PC-9 (cell line): ENCODE measurements at regions not wholly inside any gene's neighbourhood (a gene's known extent, or its start where the extent isn't known, plus 50 kb on each side); places are given as distances from the start of the nearest gene placed in this dataset.

ENCODE experiments used
- BruUV-seq: library from RNA; stranded (reverse); fragments of 400-500 nt; replicated peaks from 2 replicates; lab custom pipeline; 2021; lab: Mats Ljungman, UMichigan
- CTCF ChIA-PET: fragments of 300-600 bp; sonication (Branson Sonifier 250); formaldehyde crosslinking; loops from one replicate; lab custom pipeline; 2022; ENCODE audit warnings: antibody characterized with exemption; lab: Charles Lee
- POLR2A ChIA-PET: fragments of 300-600 bp; sonication (Branson Sonifier 250); formaldehyde crosslinking; loops from one replicate; lab custom pipeline; 2022; ENCODE audit warnings: antibody characterized with exemption; ENCODE audit not compliant: unreplicated experiment; lab: Charles Lee
- DNase-seq, 2 experiments: peaks; one replicate each; pipeline versions ENCODE4 v3.0.0 to v3.0.0-alpha.2; 2015 to 2022; ENCODE audit warnings: mixed read lengths in 1 of 2
- H2AFZ ChIP-seq: fragments of 200-600 bp; sonication (generic); 2 replicates; pipeline ENCODE4 v1.8.1; 2017; ENCODE audit warnings: antibody characterized with exemption
- H3F3A ChIP-seq: fragments of 200-600 bp; sonication (generic); 2 replicates; pipeline ENCODE4 v1.8.1; 2017; ENCODE audit warnings: antibody characterized with exemption, mild to moderate bottlenecking, low read depth; ENCODE audit not compliant: insufficient read depth
- H3K27ac ChIP-seq: fragments of 200-600 bp; sonication (generic); 2 replicates; pipeline ENCODE4 v1.6.1; 2016; ENCODE audit warnings: mixed run types
- H3K27me3 ChIP-seq: fragments of 200-600 bp; sonication (generic); 2 replicates; pipeline ENCODE4 v1.6.1; 2016; ENCODE audit warnings: low read depth, mixed run types; ENCODE audit not compliant: insufficient read depth
- H3K36me3 ChIP-seq: fragments of 200-600 bp; sonication (generic); 2 replicates; pipeline ENCODE4 v1.6.1; 2016; ENCODE audit warnings: low read depth, mixed run types
- H3K4me1 ChIP-seq: fragments of 200-600 bp; sonication (generic); replicated peaks from 2 replicates; pipeline ENCODE4 v1.6.1; 2016; ENCODE audit warnings: mixed run types; ENCODE audit not compliant: insufficient read depth
- H3K4me2 ChIP-seq: fragments of 200-600 bp; sonication (generic); 2 replicates; pipeline ENCODE4 v1.6.1; 2017; ENCODE audit warnings: mixed run types
- H3K4me3 ChIP-seq: fragments of 200-600 bp; sonication (generic); 2 replicates; pipeline ENCODE4 v1.6.1; 2016; ENCODE audit warnings: mixed run types
- H3K79me2 ChIP-seq: fragments of 200-600 bp; sonication (generic); 2 replicates; pipeline ENCODE4 v1.6.1; 2017; ENCODE audit warnings: low read depth, mixed run types
- H3K9me2 ChIP-seq: fragments of 200-600 bp; sonication (generic); 2 replicates; pipeline ENCODE4 v1.8.1; 2017; ENCODE audit warnings: mild to moderate bottlenecking; ENCODE audit not compliant: insufficient read depth
- H3K9me3 ChIP-seq: fragments of 200-600 bp; sonication (generic); 2 replicates; pipeline ENCODE4 v1.8.1; 2016; ENCODE audit warnings: low read depth; ENCODE audit not compliant: insufficient read depth
- H4K20me1 ChIP-seq: fragments of 200-600 bp; sonication (generic); 2 replicates; pipeline ENCODE4 v1.8.1; 2017; ENCODE audit not compliant: insufficient read depth
- EZH2 ChIP-seq: fragments of 200-600 bp; sonication (generic); IDR thresholded peaks from 2 replicates; pipeline ENCODE4 v1.8.0; 2017; ENCODE audit warnings: antibody characterized with exemption, low read depth
- intact Hi-C: fragments of 100-400 bp; cut with micrococcal nuclease; formaldehyde crosslinking; loops from one replicate; pipeline ENCODE4 v1.10.0; 2022; ENCODE audit not compliant: unreplicated experiment
- TF ChIP-seq, protein P1 (sequence below): fragments of 200-600 bp; sonication (generic); conservative IDR thresholded peaks from 2 replicates; pipeline ENCODE4 v1.6.1; 2017; ENCODE audit warnings: mixed run types, antibody characterized with exemption, mild to moderate bottlenecking, moderate library complexity

- CTCF ChIA-PET = no interaction called here
- no peak for TF ChIP-seq EZH2
- TF ChIP-seq, protein P1, sequence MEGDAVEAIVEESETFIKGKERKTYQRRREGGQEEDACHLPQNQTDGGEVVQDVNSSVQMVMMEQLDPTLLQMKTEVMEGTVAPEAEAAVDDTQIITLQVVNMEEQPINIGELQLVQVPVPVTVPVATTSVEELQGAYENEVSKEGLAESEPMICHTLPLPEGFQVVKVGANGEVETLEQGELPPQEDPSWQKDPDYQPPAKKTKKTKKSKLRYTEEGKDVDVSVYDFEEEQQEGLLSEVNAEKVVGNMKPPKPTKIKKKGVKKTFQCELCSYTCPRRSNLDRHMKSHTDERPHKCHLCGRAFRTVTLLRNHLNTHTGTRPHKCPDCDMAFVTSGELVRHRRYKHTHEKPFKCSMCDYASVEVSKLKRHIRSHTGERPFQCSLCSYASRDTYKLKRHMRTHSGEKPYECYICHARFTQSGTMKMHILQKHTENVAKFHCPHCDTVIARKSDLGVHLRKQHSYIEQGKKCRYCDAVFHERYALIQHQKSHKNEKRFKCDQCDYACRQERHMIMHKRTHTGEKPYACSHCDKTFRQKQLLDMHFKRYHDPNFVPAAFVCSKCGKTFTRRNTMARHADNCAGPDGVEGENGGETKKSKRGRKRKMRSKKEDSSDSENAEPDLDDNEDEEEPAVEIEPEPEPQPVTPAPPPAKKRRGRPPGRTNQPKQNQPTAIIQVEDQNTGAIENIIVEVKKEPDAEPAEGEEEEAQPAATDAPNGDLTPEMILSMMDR = no peak
- Histone ChIP-seq H3K9me3 (no peaks in the 10 kb centered on the region), H3K27me3 (peaks cover 14% of the 10 kb centered on the region), H3K4me3 (no peak overlapping the region), H3K9me2 (no peaks in the 10 kb centered on the region), H4K20me1 (no peaks in the 10 kb centered on the region), H3F3A (no peaks in the 10 kb centered on the region), H3K36me3 (no peaks in the 10 kb centered on the region), H3K4me2 (no peak overlapping the region), H3K4me1 (no peaks in the 10 kb centered on the region), H2AFZ (no peak overlapping the region), H3K79me2 (no peaks in the 10 kb centered on the region), H3K27ac (no peak overlapping the region)
- no TSS peak for BruUV-seq
- intact Hi-C loops = no loop called here
- POLR2A ChIA-PET = no interaction called here
- no peak for DNase-seq
These were observed 78.1 kb upstream of the OLFM4 start for GRCh38 chr13:52950436-52950956.

- Histone ChIP-seq H3K4me3 (no peak overlapping the region), H3K27ac (no peak overlapping the region), H3F3A (no peaks in the 10 kb centered on the region), H3K9me3 (no peaks in the 10 kb centered on the region), H3K4me1 (no peaks in the 10 kb centered on the region), H3K36me3 (no peaks in the 10 kb centered on the region), H4K20me1 (no peaks in the 10 kb centered on the region), H3K4me2 (no peak overlapping the region), H3K9me2 (no peaks in the 10 kb centered on the region), H2AFZ (no peak overlapping the region), H3K27me3 (peaks cover 14% of the 10 kb centered on the region), H3K79me2 (no peaks in the 10 kb centered on the region)
- POLR2A ChIA-PET = no interaction called here
- TF ChIP-seq, protein P1 = no peak
- TF ChIP-seq EZH2 = no peak
- CTCF ChIA-PET = interaction anchor here (0.6 kb wide), 1 partner anchor 14 kb away, joined by 3 read pairs; no protein-coding TSS in a partner anchor
- no TSS peak for BruUV-seq
- DNase-seq = no peak
- intact Hi-C loops = no loop called here
These were observed 78.9 kb upstream of the OLFM4 start for GRCh38 chr13:52949742-52950141.

GRCh38 chr13:52949044-52949443 is 79.6 kb upstream of the OLFM4 start:
- no peak overlapping the region for H3K4me3 ChIP-seq
- H3K4me2 ChIP-seq = no peak overlapping the region
- BruUV-seq = no TSS peak
- no peaks in the 10 kb centered on the region for H3K4me1 ChIP-seq
- H3K79me2 ChIP-seq = no peaks in the 10 kb centered on the region
- ChIA-PET POLR2A (no interaction called here), CTCF (interaction anchor here (0.6 kb wide), 1 partner anchor 15 kb away, joined by 3 read pairs; no protein-coding TSS in a partner anchor)
- H3K27me3 ChIP-seq = peaks cover 14% of the 10 kb centered on the region
- no peaks in the 10 kb centered on the region for H3K9me2 ChIP-seq
- H3K9me3 ChIP-seq = no peaks in the 10 kb centered on the region
- no peaks in the 10 kb centered on the region for H3F3A ChIP-seq
- intact Hi-C loops = no loop called here
- no peaks in the 10 kb centered on the region for H3K36me3 ChIP-seq
- H3K27ac ChIP-seq = no peak overlapping the region
- TF ChIP-seq, protein P1 = no peak
- H2AFZ ChIP-seq = no peak overlapping the region
- no peaks in the 10 kb centered on the region for H4K20me1 ChIP-seq
- no peak for DNase-seq
